Astrocyte (in vitro differentiated cells and primary cell): ENCODE measurements at regions not wholly inside any gene's neighbourhood (a gene's known extent, or its start where the extent isn't known, plus 50 kb on each side); places are given as distances from the start of the nearest gene placed in this dataset.
"Not testable (repeated sequence)": the region's sequence is repeated elsewhere in the genome, so short reads cannot be mapped to it uniquely, and the experiment has no call there.

Experiments used
- DNase-seq: peaks from one replicate; pipeline ENCODE4 v3.0.0-alpha.2; 2010; ENCODE audit warnings: low read depth
- FAIRE-seq: peaks from 2 replicates; lab custom pipeline; 2011; peaks lifted over from hg19 to GRCh38; lab: Jason Lieb, UNC
- H2AFZ ChIP-seq: 2 replicates; pipeline ENCODE4 v1.6.0; 2012; ENCODE audit warnings: low read depth, low read length, inconsistent platforms
- H3K27ac ChIP-seq: 2 replicates; pipeline ENCODE4 v1.5.1; 2011; ENCODE audit warnings: low read depth, low read length, inconsistent platforms
- H3K27me3 ChIP-seq: 2 replicates; pipeline ENCODE4 v1.6.0; 2011; ENCODE audit warnings: low read length, inconsistent platforms; ENCODE audit not compliant: insufficient read depth
- H3K36me3 ChIP-seq: 2 replicates; pipeline ENCODE4 v1.5.1; 2011; ENCODE audit warnings: low read length, inconsistent platforms; ENCODE audit not compliant: insufficient read depth
- H3K4me1 ChIP-seq: 2 replicates; pipeline ENCODE4 v1.5.1; 2011; ENCODE audit warnings: low read length, inconsistent platforms; ENCODE audit not compliant: insufficient read depth
- H3K4me2 ChIP-seq: 2 replicates; pipeline ENCODE4 v1.6.0; 2012; ENCODE audit warnings: low read length, inconsistent platforms
- H3K4me3 ChIP-seq: 2 replicates; pipeline ENCODE4 v1.5.1; 2011; ENCODE audit warnings: low read depth, mild to moderate bottlenecking, low read length, inconsistent platforms; ENCODE audit not compliant: insufficient read depth
- H3K79me2 ChIP-seq: 2 replicates; pipeline ENCODE4 v1.6.0; 2012; ENCODE audit warnings: mild to moderate bottlenecking, low read length, inconsistent platforms; ENCODE audit not compliant: insufficient read depth
- H3K9ac ChIP-seq: 2 replicates; pipeline ENCODE4 v1.6.0; 2012; ENCODE audit warnings: mild to moderate bottlenecking, low read length, inconsistent platforms
- H3K9me3 ChIP-seq: 2 replicates; pipeline ENCODE4 v1.5.1; 2012; ENCODE audit warnings: low read depth, mild to moderate bottlenecking, low read length, inconsistent platforms; ENCODE audit not compliant: insufficient read depth
- H4K20me1 ChIP-seq: 2 replicates; pipeline ENCODE4 v1.6.0; 2012; ENCODE audit warnings: low read length, inconsistent platforms; ENCODE audit not compliant: insufficient read depth
- H3K27ac Mint-ChIP-seq: one replicate; pipeline ENCODE4 v1.8.0; 2021; ENCODE audit warnings: mild to moderate bottlenecking, mixed read lengths; ENCODE audit not compliant: unreplicated experiment
- H3K27me3 Mint-ChIP-seq: one replicate; pipeline ENCODE4 v1.8.0; 2021; ENCODE audit warnings: low read depth, mixed read lengths; ENCODE audit not compliant: unreplicated experiment
- H3K36me3 Mint-ChIP-seq: one replicate; pipeline ENCODE4 v1.8.0; 2021; ENCODE audit warnings: low read depth, mixed read lengths; ENCODE audit not compliant: unreplicated experiment
- H3K4me1 Mint-ChIP-seq: one replicate; pipeline ENCODE4 v1.8.0; 2021; ENCODE audit warnings: low read depth, mixed read lengths; ENCODE audit not compliant: unreplicated experiment
- H3K4me3 Mint-ChIP-seq: one replicate; pipeline ENCODE4 v1.8.0; 2021; ENCODE audit warnings: mild to moderate bottlenecking, moderate library complexity, mixed read lengths; ENCODE audit not compliant: unreplicated experiment
- H3K9me3 Mint-ChIP-seq: one replicate; pipeline ENCODE4 v1.8.0; 2021; ENCODE audit warnings: mild to moderate bottlenecking, mixed read lengths; ENCODE audit not compliant: unreplicated experiment
- CTCF ChIP-seq: IDR thresholded peaks from 2 replicates; pipeline ENCODE4 v1.5.1; 2011; ENCODE audit warnings: low read depth, mild to moderate bottlenecking, inconsistent platforms, low read length, moderate library complexity; ENCODE audit not compliant: insufficient read depth
- EZH2 ChIP-seq: IDR thresholded peaks from 2 replicates; pipeline ENCODE4 v1.6.1; 2012; ENCODE audit warnings: mild to moderate bottlenecking, low read length, inconsistent platforms; ENCODE audit not compliant: insufficient read depth

GRCh38 chr1:81730881-81731280 is 69.9 kb upstream of the ADGRL2 start:
- Histone ChIP-seq H3K9me3 (no peaks in the 10 kb centered on the region), H3K4me2 (no peak overlapping the region), H2AFZ (no peak overlapping the region), H3K27ac (no peak overlapping the region), H3K79me2 (no peaks in the 10 kb centered on the region), H3K9ac (no peak overlapping the region), H3K4me3 (no peak overlapping the region), H3K4me1 (no peaks in the 10 kb centered on the region), H3K27me3 (no peaks in the 10 kb centered on the region), H4K20me1 (no peaks in the 10 kb centered on the region), H3K36me3 (no peaks in the 10 kb centered on the region)
- DNase-seq (no peak), FAIRE-seq (no peak)
- no peak for TF ChIP-seq CTCF
- TF ChIP-seq EZH2 = no peak
- Mint-ChIP-seq H3K36me3 (no peaks in the 10 kb centered on the region), H3K27ac (no peak overlapping the region), H3K4me3 (no peak overlapping the region), H3K27me3 (no peaks in the 10 kb centered on the region), H3K4me1 (peaks cover 2% of the 10 kb centered on the region), H3K9me3 (no peaks in the 10 kb centered on the region)

GRCh38 chr1:81730299-81730698 is 70.4 kb upstream of the ADGRL2 start:
- H2AFZ ChIP-seq, H3K79me2 ChIP-seq, H3K27ac ChIP-seq, H3K27ac Mint-ChIP-seq, H3K36me3 ChIP-seq, H3K27me3 Mint-ChIP-seq, H3K9me3 ChIP-seq, H3K27me3 ChIP-seq, H3K4me1 ChIP-seq, H3K4me3 Mint-ChIP-seq, H4K20me1 ChIP-seq, H3K4me1 Mint-ChIP-seq, H3K9me3 Mint-ChIP-seq, H3K4me2 ChIP-seq, DNase-seq, H3K9ac ChIP-seq, FAIRE-seq, H3K4me3 ChIP-seq, H3K36me3 Mint-ChIP-seq: not testable (repeated sequence)

- TF ChIP-seq CTCF = no peak
- no peak for TF ChIP-seq EZH2
- Mint-ChIP-seq H3K27me3 (no peaks in the 10 kb centered on the region), H3K27ac (no peak overlapping the region), H3K4me3 (no peak overlapping the region), H3K9me3 (no peaks in the 10 kb centered on the region), H3K36me3 (no peaks in the 10 kb centered on the region), H3K4me1 (peaks cover 2% of the 10 kb centered on the region)
- FAIRE-seq (no peak), DNase-seq (no peak)
- Histone ChIP-seq H4K20me1 (no peaks in the 10 kb centered on the region), H3K36me3 (no peaks in the 10 kb centered on the region), H3K4me2 (no peak overlapping the region), H2AFZ (no peak overlapping the region), H3K79me2 (no peaks in the 10 kb centered on the region), H3K4me3 (no peak overlapping the region), H3K27ac (no peak overlapping the region), H3K9me3 (no peaks in the 10 kb centered on the region), H3K9ac (no peak overlapping the region), H3K27me3 (no peaks in the 10 kb centered on the region), H3K4me1 (no peaks in the 10 kb centered on the region)
These were observed 70.9 kb upstream of the ADGRL2 start for GRCh38 chr1:81729818-81730217.
